Spleen (tissue), 7 donors: ENCODE measurements at regions not wholly inside any gene's neighbourhood (a gene's known extent, or its start where the extent isn't known, plus 50 kb on each side); places are given as distances from the start of the nearest gene placed in this dataset.

ENCODE experiments used
- CTCF ChIP-seq, 11 experiments: fragments of 200-600 bp in 7 of 11; fragments of 450-650 bp in 4 of 11; sonication (generic) in 4 of 11; IDR thresholded peaks in 8 of 11; conservative IDR thresholded peaks in 3 of 11; 1 replicate in 7 of 11; 2 replicates in 4 of 11; pipeline versions ENCODE4 v1.4.0 to v1.8.0; 2016 to 2021; ENCODE audit warnings: antibody characterized with exemption in 11 of 11, inconsistent platforms in 4 of 11, mild to moderate bottlenecking in 1 of 11
- POLR2AphosphoS5 ChIP-seq, 3 donors: sonication (generic); formaldehyde crosslinking; IDR thresholded peaks; one replicate each; pipeline ENCODE4 v1.5.1; 2017; ENCODE audit warnings: antibody characterized with exemption in 3 of 3
- donor health status: DM: no; HTN: no; CAD: no; lungs with moderate emphysema.
- donor health status: DM: no; HTN: no; CAD: no.
- donor health status: DM: no; HTN: no; CAD: no.

DNA sequence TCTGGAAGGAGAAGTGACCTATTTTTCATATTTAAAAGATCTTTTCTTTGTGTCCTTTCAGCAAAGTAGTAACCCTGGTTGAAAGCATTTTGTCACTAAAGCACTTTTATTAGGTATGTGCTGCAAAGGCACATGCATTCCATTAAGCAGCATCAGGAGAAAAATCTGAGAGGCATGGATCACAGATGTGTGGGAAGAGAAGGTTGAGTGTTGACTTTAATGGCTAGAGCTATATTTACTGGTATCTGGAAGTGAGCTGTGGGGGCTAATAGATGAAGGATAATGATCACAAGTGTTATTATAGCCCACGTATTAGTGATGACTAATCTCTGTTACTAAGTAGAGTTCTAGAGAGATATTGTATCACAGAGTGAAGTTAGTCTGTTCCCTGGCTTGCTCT lies 1520.7 kb downstream of the ARAP2 start:
- no peak for TF ChIP-seq CTCF (IDR thresholded peaks at IDR 0.05 in 8 of 11, conservative IDR thresholded peaks at IDR 0.05 in 3 of 11)
- no peak for TF ChIP-seq POLR2AphosphoS5 (IDR thresholded peaks at IDR 0.05)
